ENCODE measurements at regions not wholly inside any gene's neighbourhood (a gene's known extent, or its start where the extent isn't known, plus 50 kb on each side); places are given as distances from the start of the nearest gene placed in this dataset.

GRCh38 chr13:37257706-37258105 lies 152.2 kb upstream of the CSNK1A1L start:
- Mint-ChIP-seq H3K4me3 (ENCODE audit: unreplicated experiment) (no peak overlapping the region), H3K4me1 (ENCODE audit: low read depth, unreplicated experiment) (no peaks in the 10 kb centered on the region), H3K27me3 (ENCODE audit: insufficient read depth, unreplicated experiment) (no peaks in the 10 kb centered on the region), H3K27ac (ENCODE audit: unreplicated experiment) (no peak overlapping the region), H3K36me3 (ENCODE audit: insufficient read depth, unreplicated experiment) (no peaks in the 10 kb centered on the region), H3K9me3 (ENCODE audit: unreplicated experiment) (peaks cover 23% of the 10 kb centered on the region)
- Histone ChIP-seq H3K9me3 (peaks cover 5% of the 10 kb centered on the region; the same call in 1 of the 2 replicates), H3K27me3 (replicated peaks; ENCODE audit: control insufficient read depth, insufficient read depth, low read length) (no peaks in the 10 kb centered on the region), H3K4me1 (no peaks in the 10 kb centered on the region), H3K36me3 (ENCODE audit: control insufficient read depth, insufficient read depth, low read length) (no peaks in the 10 kb centered on the region), H3K4me3 (ENCODE audit: low read depth, low read length) (no peak overlapping the region)
- DNase-seq = no peak
- no TSS peak for BruUV-seq (replicated peaks)
- TF ChIP-seq CTCF (IDR thresholded peaks at IDR 0.05; ENCODE audit: insufficient read depth in 1 of 2, low read depth in 1 of 2, low read length in 1 of 2, severe bottlenecking in 1 of 2, unreplicated experiment in 1 of 2) = no peak
- POLR2A ChIA-PET = no interaction called here
- intact Hi-C loops (cut with micrococcal nuclease; ENCODE audit: unreplicated experiment) = no loop called here
- CTCF ChIA-PET = no interaction called here

DNA sequence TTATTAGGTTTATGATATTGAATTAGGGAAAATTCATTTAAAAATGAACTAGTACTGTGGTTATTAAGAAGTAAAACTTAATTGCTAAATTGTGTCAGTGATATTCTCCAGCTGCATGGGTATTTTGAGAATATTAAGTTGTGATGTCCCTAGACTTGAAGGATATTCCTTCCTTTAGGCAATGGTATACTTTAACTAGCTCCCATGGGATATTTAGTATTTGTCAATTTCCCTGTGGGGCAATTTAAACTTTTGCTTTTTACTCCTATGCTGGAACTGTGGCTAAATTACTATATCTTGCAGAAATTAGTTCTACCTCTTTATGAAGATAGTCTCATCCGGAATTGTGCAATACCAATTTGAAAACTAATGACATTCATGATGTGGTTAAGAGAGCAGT lies 151.6 kb upstream of the CSNK1A1L start:
- peaks cover 23% of the 10 kb centered on the region for H3K9me3 Mint-ChIP-seq (ENCODE audit: unreplicated experiment)
- H3K27ac Mint-ChIP-seq (ENCODE audit: unreplicated experiment) = no peak overlapping the region
- CTCF ChIA-PET = no interaction called here
- no peak overlapping the region for H3K4me3 Mint-ChIP-seq (ENCODE audit: unreplicated experiment)
- H3K4me1 Mint-ChIP-seq (ENCODE audit: low read depth, unreplicated experiment) = no peaks in the 10 kb centered on the region
- Histone ChIP-seq H3K4me1 (no peaks in the 10 kb centered on the region), H3K9me3 (peaks cover 5% of the 10 kb centered on the region; the same call in 1 of the 2 replicates), H3K27me3 (replicated peaks; ENCODE audit: control insufficient read depth, insufficient read depth, low read length) (no peaks in the 10 kb centered on the region), H3K36me3 (ENCODE audit: control insufficient read depth, insufficient read depth, low read length) (no peaks in the 10 kb centered on the region), H3K4me3 (ENCODE audit: low read depth, low read length) (no peak overlapping the region)
- no peaks in the 10 kb centered on the region for H3K27me3 Mint-ChIP-seq (ENCODE audit: insufficient read depth, unreplicated experiment)
- no TSS peak for BruUV-seq (replicated peaks)
- POLR2A ChIA-PET = no interaction called here
- intact Hi-C loops (cut with micrococcal nuclease; ENCODE audit: unreplicated experiment) = no loop called here
- no peak for DNase-seq
- TF ChIP-seq CTCF (IDR thresholded peaks at IDR 0.05; ENCODE audit: insufficient read depth in 1 of 2, low read depth in 1 of 2, low read length in 1 of 2, severe bottlenecking in 1 of 2, unreplicated experiment in 1 of 2) = no peak
- no peaks in the 10 kb centered on the region for H3K36me3 Mint-ChIP-seq (ENCODE audit: insufficient read depth, unreplicated experiment)

GRCh38 chr13:37241786-37242185 lies 136.3 kb upstream of the CSNK1A1L start:
- Mint-ChIP-seq H3K9me3 (ENCODE audit: unreplicated experiment) (peaks cover 21% of the 10 kb centered on the region), H3K27ac (ENCODE audit: unreplicated experiment) (no peak overlapping the region), H3K36me3 (ENCODE audit: insufficient read depth, unreplicated experiment) (no peaks in the 10 kb centered on the region), H3K4me1 (ENCODE audit: low read depth, unreplicated experiment) (no peaks in the 10 kb centered on the region), H3K27me3 (ENCODE audit: insufficient read depth, unreplicated experiment) (no peaks in the 10 kb centered on the region), H3K4me3 (ENCODE audit: unreplicated experiment) (no peak overlapping the region)
- POLR2A ChIA-PET = no interaction called here
- BruUV-seq (replicated peaks) = no TSS peak
- Histone ChIP-seq H3K9me3 (no peaks in the 10 kb centered on the region; the same call in 1 of the 2 replicates), H3K36me3 (ENCODE audit: control insufficient read depth, insufficient read depth, low read length) (no peaks in the 10 kb centered on the region), H3K4me1 (no peaks in the 10 kb centered on the region), H3K4me3 (ENCODE audit: low read depth, low read length) (no peak overlapping the region), H3K27me3 (replicated peaks; ENCODE audit: control insufficient read depth, insufficient read depth, low read length) (no peaks in the 10 kb centered on the region)
- intact Hi-C loops (cut with micrococcal nuclease; ENCODE audit: unreplicated experiment) = no loop called here
- TF ChIP-seq CTCF (IDR thresholded peaks at IDR 0.05; ENCODE audit: insufficient read depth in 1 of 2, low read depth in 1 of 2, low read length in 1 of 2, severe bottlenecking in 1 of 2, unreplicated experiment in 1 of 2) = no peak
- no peak for DNase-seq
- CTCF ChIA-PET = no interaction called here

All from Caco-2 (cell line).